NCI-H69 (cell line): ENCODE measurements at regions not wholly inside any gene's neighbourhood (a gene's known extent, or its start where the extent isn't known, plus 50 kb on each side); places are given as distances from the start of the nearest gene placed in this dataset.
"Not testable (repeated sequence)": the region's sequence is repeated elsewhere in the genome, so short reads cannot be mapped to it uniquely, and the experiment has no call there.

Experiments used
- DNase-seq: peaks from one replicate; lab custom pipeline; 2025; lab: John Stamatoyannopoulos, UW

GRCh38 chr1:116297495-116298212 is 75.4 kb upstream of the ATP1A1 start:
- no peak for DNase-seq

DNA sequence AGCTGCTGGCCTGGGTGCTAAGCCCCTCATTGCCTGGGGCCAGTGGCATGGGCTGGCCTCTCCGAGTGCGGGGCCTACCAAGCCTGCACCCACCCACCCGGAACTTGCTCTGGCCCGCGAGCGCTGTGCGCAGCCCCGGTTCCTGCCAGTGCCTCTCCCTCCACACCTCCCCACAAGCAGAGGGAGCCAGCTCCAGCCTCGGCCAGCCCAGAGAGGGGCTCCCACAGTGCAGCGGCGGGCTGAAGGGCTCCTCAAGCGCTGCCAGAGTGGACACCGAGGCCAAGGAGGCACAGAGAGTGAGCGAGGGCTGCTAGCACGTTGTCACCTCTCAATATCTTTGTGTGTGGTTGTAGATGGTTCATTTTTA is 74.8 kb upstream of the ATP1A1 start:
- DNase-seq, result not testable (repeated sequence)

GRCh38 chr1:116298746-116299145 is 74.3 kb upstream of the ATP1A1 start:
- no peak for DNase-seq

DNA sequence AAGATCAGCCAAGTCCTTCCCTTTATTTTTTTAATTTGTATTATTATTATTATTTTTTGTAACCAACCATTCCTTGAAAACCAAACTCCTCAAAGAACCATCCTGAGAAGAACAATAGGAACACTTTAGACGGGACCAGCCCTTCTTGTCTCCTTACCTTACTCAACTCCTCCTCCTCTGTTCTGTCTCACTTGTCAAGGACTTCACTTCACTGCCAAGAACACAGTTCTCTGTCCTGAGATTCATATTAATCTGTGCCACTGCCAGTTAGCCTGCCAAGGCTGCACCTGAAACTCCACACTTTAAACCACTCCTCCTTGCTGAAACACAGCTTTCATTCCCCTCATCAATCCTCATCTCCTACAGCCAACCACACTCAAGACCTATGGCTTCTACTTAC is 73.8 kb upstream of the ATP1A1 start:
- DNase-seq, result no peak

DNA sequence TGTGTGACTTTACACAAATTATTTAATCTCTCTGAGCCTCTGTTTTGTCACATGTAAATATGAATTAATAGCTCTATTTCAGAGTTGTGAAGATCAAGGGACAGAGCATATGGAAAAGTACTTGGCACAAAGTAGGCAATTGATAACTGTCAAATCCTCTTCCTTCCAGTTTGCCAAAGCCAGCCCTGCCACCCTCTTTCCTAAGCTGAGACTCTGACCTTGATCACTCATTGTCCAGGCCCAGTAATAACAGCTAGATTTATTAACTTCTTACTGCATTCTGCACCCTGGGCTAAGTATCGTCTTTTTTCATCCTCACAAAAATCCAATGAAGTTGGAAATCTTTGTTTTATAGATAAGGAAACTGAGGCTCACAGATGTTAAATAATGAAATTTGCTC is 70.8 kb upstream of the ATP1A1 start:
- DNase-seq, result no peak

GRCh38 chr1:116306102-116306501 is 66.9 kb upstream of the ATP1A1 start:
- no peak for DNase-seq

DNA sequence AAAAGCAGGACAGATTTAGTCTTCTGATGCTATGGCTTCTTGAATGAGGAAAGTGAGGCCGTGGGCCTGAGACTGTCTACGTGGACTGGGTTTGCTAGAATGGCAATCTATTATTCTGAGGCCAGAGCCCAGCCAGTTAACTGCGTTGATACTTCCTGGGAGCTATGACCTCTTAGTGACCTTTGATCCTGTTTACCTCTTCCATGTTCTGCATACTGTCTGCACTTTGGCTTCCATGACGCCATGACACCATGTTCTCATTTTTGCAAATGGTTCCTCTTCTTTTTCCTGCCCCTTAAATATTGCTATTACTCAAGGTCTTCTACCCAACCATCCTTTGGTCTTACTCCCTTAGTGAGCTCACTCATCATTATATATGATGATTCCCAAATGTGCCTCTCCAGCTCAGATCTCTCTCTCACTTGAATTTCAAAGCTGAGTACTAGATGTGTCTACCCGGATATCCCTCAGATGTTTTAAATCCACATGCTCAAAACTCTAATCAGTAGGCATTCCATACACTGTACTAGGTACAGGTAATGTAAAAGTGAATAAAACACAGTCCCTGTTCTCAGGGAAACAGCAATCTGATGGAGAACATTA is 66.1 kb upstream of the ATP1A1 start:
- no peak for DNase-seq

DNA sequence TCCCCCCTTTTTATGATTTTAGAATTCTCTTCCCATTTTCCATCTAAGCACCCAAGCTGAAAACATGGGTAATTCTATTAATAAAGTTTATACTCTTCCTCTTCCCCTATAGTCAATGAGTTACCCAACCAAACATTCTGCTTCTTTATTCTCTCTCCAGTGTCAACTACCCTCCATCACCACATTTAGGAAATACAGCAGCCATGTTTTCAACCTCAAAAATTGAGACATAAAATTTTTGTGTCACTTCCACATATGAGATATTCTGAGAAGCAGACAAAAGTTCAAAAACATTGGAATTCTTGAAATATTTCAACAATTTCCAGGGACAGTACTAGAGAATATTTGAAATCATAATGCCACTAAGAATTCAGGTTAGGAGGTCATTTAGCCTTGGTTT is 64.8 kb upstream of the ATP1A1 start:
- no peak for DNase-seq

GRCh38 chr1:116309090-116309870 is 63.8 kb upstream of the ATP1A1 start:
- peak; percentile 42 for DNase-seq

DNA sequence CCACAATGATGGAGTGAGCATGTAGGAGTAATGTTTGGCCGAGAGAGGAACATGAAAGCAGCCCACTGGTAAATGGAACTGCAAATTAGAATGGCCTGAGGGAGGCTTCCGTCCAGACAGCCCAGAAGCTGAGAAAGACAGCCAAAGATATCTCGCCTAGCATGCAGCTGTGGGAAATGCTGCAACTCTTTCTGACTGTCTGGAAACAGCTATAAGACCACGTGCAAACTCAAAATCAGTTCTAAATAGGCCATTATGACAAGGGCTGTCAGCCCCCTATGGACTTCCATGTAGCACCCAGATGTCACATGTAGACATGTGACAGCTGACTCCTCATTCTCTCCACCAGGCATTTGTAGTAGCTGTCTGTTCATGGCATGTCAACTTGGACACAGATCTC is 62.9 kb upstream of the ATP1A1 start:
- DNase-seq, result no peak

DNA sequence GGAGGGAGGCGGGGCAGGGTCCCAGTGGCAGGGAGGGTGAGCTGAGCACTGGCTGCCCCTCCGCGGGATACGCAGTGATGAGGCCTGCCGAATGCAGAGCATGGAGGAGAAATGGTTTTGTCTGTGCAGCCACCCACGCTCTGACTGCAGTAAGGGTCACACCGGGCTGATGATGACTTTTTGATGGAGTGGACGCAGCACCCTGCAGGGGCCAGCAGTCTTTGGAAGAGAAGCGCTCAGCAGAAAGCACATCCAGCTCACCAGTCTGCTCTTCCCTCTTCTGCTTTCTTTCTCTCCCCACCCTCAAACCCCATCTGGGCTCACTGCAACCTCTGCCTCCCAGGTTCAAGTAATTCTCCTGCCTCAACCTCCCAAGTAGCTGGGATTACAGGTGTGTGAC is 61.9 kb upstream of the ATP1A1 start:
- DNase-seq, result peak; percentile 8

- peak; percentile 93 for DNase-seq
Measured at GRCh38 chr1:116311756-116312680, 61.0 kb upstream of the ATP1A1 start.

DNA sequence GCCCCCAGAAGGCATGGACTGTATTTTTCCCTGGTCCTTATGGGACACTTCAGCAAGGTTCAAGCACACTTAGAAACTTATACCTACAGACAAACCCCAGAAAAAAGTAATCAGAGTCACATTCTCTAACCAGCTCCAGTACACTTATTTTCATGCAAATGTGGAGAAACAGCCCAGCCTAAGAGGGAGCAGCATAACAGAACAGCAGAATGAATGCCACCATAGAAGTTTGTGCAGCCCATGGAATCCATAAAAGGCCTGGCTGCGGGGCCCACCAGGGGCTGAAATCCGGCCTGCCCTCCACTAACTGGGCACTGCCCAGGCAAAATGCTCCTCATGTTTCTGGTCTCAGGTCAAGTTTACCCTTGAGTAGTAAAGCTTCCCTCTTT is 60.4 kb upstream of the ATP1A1 start:
- no peak for DNase-seq

DNA sequence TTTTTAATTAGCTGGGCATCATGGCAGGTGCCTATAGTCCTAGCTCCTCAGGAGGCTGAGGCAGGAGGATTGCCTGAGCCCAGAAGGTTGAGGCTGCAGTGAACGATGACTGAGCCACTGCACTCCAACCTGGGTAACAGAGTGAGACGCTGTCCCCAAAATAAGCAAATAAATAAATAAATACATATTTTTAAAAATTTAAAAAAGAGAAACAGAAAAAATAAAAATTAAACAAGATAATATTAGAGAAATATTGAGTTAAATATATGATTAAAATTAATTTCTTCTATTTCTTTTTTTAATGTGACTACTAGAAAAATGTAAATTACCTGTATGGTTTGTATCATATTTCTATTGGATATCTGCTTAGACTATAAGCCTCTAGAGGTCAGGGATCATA is 59.3 kb upstream of the ATP1A1 start:
- no peak for DNase-seq

- peak; percentile 4 for DNase-seq
Measured at GRCh38 chr1:116314305-116314919, 58.6 kb upstream of the ATP1A1 start.

DNA sequence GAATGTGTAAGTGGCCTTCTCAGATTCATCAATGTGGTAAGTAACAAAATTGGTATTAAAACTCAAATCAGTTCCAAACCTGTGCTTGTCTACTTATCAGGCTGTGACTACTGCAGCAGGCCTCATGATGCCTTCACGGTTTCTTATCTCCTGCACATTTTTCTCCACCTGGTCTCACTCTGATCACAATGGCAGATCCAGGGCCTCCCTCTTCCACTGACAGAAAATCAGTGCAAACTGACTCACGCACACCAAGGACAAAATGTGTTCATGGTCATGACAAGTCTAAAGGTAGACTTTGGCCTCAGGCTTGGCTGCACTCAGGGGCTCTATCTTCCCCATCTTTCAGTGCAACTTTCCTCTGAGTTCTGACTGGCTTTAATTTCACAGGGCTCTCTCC is 56.7 kb upstream of the ATP1A1 start:
- DNase-seq, result no peak

GRCh38 chr1:116318897-116319296 is 54.1 kb upstream of the ATP1A1 start:
- DNase-seq, result no peak

- DNase-seq, result no peak
Measured at GRCh38 chr1:116320874-116321273, 52.2 kb upstream of the ATP1A1 start.

DNA sequence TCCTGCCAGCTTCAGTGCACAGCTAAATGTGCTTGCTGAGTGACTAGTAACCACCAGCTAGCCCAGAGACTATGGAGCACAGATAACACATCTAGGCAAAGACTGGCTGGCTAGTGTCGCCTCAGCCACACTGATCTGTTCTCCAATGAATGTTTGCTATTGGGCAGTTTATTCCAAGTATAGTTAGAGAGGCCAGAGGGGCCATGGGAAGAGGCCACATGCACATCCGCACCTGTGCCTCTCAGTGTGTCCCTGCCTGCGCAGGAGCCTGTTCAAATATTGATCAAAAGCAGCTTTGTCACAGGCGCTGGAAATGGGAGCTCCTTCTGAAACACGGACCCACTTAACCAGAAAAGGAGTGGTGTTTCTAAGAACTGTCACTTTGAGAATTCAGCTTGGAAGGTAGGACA is 51.3 kb upstream of the ATP1A1 start:
- DNase-seq, result peak; percentile 73

DNA sequence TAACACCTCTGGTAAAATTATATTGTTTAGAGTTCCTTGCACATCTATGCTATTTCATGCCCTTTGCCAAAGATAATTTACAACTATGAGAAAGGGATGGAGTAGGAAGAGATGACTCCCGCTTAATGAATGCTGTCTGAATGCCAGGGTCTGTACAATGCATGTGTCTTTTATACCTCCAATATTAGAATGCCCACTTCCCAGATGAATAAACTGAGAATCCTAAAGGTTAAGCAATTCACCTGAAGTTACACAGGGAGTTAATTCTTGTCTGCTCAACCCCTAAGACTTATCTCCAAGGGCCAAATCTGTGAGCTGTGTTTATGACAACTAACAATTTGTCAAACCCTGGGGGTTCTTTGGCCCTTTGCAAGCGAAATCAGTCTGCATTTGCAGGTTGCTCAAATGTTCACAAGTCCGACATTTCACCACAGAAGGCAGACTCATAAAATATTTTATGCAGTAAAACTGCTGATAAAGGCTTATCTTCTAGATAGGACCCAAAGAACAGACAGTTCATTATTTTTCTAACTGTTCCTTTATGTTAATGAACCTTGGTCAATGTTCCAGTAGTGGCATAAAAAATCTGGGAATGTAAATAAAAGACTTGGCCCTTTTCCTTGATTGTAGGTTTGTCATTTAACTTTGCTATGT is 50.2 kb upstream of the ATP1A1 start:
- peak; percentile 29 for DNase-seq
